Liver (tissue), 8 donors: ENCODE measurements at regions not wholly inside any gene's neighbourhood (a gene's known extent, or its start where the extent isn't known, plus 50 kb on each side); places are given as distances from the start of the nearest gene placed in this dataset.

Experiments used
- DNase-seq: peaks from one replicate; pipeline ENCODE4 v3.0.0-alpha.2; 2017; ENCODE audit warnings: low spot score
- H3K27ac ChIP-seq, 2 donors: one replicate each; pipeline ENCODE4 v1.7.0; 2013; ENCODE audit warnings: inconsistent platforms in 2 of 2, low read length in 2 of 2, control low read depth in 1 of 2, low read depth in 1 of 2, mild to moderate bottlenecking in 1 of 2
- H3K27me3 ChIP-seq, 4 donors: one replicate each; pipeline versions ENCODE4 v1.6.1 to v1.7.0; 2013; ENCODE audit warnings: low read length in 3 of 4, inconsistent platforms in 1 of 4, mild to moderate bottlenecking in 1 of 4, moderate library complexity in 1 of 4; ENCODE audit not compliant: control insufficient read depth in 4 of 4, insufficient read depth in 4 of 4
- H3K36me3 ChIP-seq, 4 donors: one replicate each; pipeline versions ENCODE4 v1.6.1 to v1.7.0; 2013; ENCODE audit warnings: low read length in 3 of 4, mild to moderate bottlenecking in 3 of 4, low read depth in 1 of 4, moderate library complexity in 1 of 4; ENCODE audit not compliant: control insufficient read depth in 4 of 4, insufficient read depth in 3 of 4
- H3K4me1 ChIP-seq, 4 donors: one replicate each; pipeline versions ENCODE4 v1.6.1 to v1.7.0; 2013; ENCODE audit warnings: low read length in 3 of 4, mild to moderate bottlenecking in 3 of 4, moderate library complexity in 1 of 4; ENCODE audit not compliant: control insufficient read depth in 4 of 4, insufficient read depth in 4 of 4
- H3K4me3 ChIP-seq, 3 donors: one replicate each; pipeline versions ENCODE4 v1.6.1 to v1.7.0; 2013; ENCODE audit warnings: low read length in 3 of 3, control low read depth in 1 of 3, low read depth in 1 of 3, mild to moderate bottlenecking in 1 of 3
- H3K9ac ChIP-seq, 2 donors: one replicate each; pipeline ENCODE4 v1.7.0; 2013; ENCODE audit warnings: low read length in 2 of 2, mild to moderate bottlenecking in 2 of 2, moderate library complexity in 2 of 2, control low read depth in 1 of 2, low read depth in 1 of 2
- H3K9me3 ChIP-seq, 4 donors: one replicate each; pipeline versions ENCODE4 v1.6.1 to v1.7.0; 2013; ENCODE audit warnings: low read length in 3 of 4; ENCODE audit not compliant: control insufficient read depth in 4 of 4
- ATF3 ChIP-seq: IDR thresholded peaks from 2 replicates; pipeline ENCODE4 v1.6.1; 2016; ENCODE audit warnings: antibody characterized with exemption
- EGR1 ChIP-seq, 2 donors: IDR thresholded peaks; 2 replicates each; pipeline ENCODE4 v1.6.1; 2016 to 2018; ENCODE audit warnings: antibody characterized with exemption in 2 of 2, low read depth in 2 of 2
- FOXA1 ChIP-seq: IDR thresholded peaks from 2 replicates; pipeline ENCODE4 v1.6.1; 2016; ENCODE audit warnings: antibody characterized with exemption
- FOXA2 ChIP-seq: IDR thresholded peaks from 2 replicates; pipeline ENCODE4 v1.6.1; 2016; ENCODE audit warnings: antibody characterized with exemption
- GABPA ChIP-seq, 2 donors: IDR thresholded peaks in 1 of 2; conservative IDR thresholded peaks in 1 of 2; 2 replicates each; pipeline ENCODE4 v1.6.1; 2016; ENCODE audit warnings: antibody characterized with exemption in 2 of 2, mild to moderate bottlenecking in 1 of 2, moderate library complexity in 1 of 2
- HNF4A ChIP-seq, 2 donors: conservative IDR thresholded peaks; 2 replicates each; pipeline ENCODE4 v1.6.1; 2016; ENCODE audit warnings: antibody characterized with exemption in 2 of 2, mild to moderate bottlenecking in 2 of 2
- HNF4G ChIP-seq: IDR thresholded peaks from 2 replicates; pipeline ENCODE4 v1.6.1; 2016; ENCODE audit warnings: antibody characterized with exemption
- JUND ChIP-seq, 2 donors: IDR thresholded peaks; 2 replicates each; pipeline ENCODE4 v1.6.1; 2016; ENCODE audit warnings: antibody characterized with exemption in 2 of 2
- NR2F2 ChIP-seq: IDR thresholded peaks from 2 replicates; pipeline ENCODE4 v1.6.1; 2016; ENCODE audit warnings: antibody characterized with exemption
- RAD21 ChIP-seq, 2 donors: IDR thresholded peaks; 2 replicates each; pipeline ENCODE4 v1.6.1; 2016; ENCODE audit warnings: antibody characterized with exemption in 2 of 2, mild to moderate bottlenecking in 2 of 2
- REST ChIP-seq: IDR thresholded peaks from 2 replicates; pipeline ENCODE4 v1.6.1; 2016; ENCODE audit warnings: antibody characterized with exemption, mild to moderate bottlenecking
- RXRA ChIP-seq, 2 donors: IDR thresholded peaks; 2 replicates each; pipeline ENCODE4 v1.6.1; 2017 to 2018; ENCODE audit warnings: antibody characterized with exemption in 2 of 2, mild to moderate bottlenecking in 1 of 2
- SP1 ChIP-seq: IDR thresholded peaks from 2 replicates; pipeline ENCODE4 v1.6.1; 2018; ENCODE audit warnings: antibody characterized with exemption, mild to moderate bottlenecking
- TAF1 ChIP-seq: conservative IDR thresholded peaks from 2 replicates; pipeline ENCODE4 v1.6.1; 2016; ENCODE audit warnings: antibody characterized with exemption, mild to moderate bottlenecking
- YY1 ChIP-seq: IDR thresholded peaks from 2 replicates; pipeline ENCODE4 v1.6.1; 2016; ENCODE audit warnings: antibody characterized with exemption, mild to moderate bottlenecking
- ZBTB33 ChIP-seq: IDR thresholded peaks from 2 replicates; pipeline ENCODE4 v1.6.1; 2016; ENCODE audit warnings: antibody characterized with exemption
- WGBS: extraction: QIAGEN DNeasy Blood & Tissue Kit; methylation state at CpG from one replicate; pipeline ENCODE4 v1.1.7; 2013; 5-methylcytosine and 5-hydroxymethylcytosine counted together
- TF ChIP-seq, protein P1 (sequence below): fragments of 150-350 bp; IDR thresholded peaks from 2 replicates; pipeline ENCODE4 v1.5.1; 2017; ENCODE audit warnings: improper control_type of control experiment, low read depth, low read length; ENCODE audit not compliant: missing input control
- donor health status: healthy.
- donor health status: healthy.
- donor health status: healthy.
- donor health status: healthy.
- donor health status: healthy.

GRCh38 chr14:88985654-88986053 lies 161.2 kb downstream of the TTC8 start:
- WGBS = 96% methylated on average over 1 of the region's 1 CpG
- peaks cover 0 to 2% (median 0%) of the 10 kb centered on the region in 4 donors for H3K27me3 ChIP-seq
- no peak for DNase-seq
- TF ChIP-seq REST = no peak
- no peak for TF ChIP-seq RAD21 (IDR thresholded peaks at IDR 0.05)
- TF ChIP-seq JUND (IDR thresholded peaks at IDR 0.05) = no peak
- no peak for TF ChIP-seq FOXA2
- TF ChIP-seq GABPA (IDR thresholded peaks at IDR 0.05 in 1 of 2, conservative IDR thresholded peaks at IDR 0.05 in 1 of 2) = no peak
- no peak for TF ChIP-seq YY1
- no peak for TF ChIP-seq EGR1 (IDR thresholded peaks at IDR 0.05; ENCODE audit: low read depth in 2 of 2)
- TF ChIP-seq HNF4A (conservative IDR thresholded peaks at IDR 0.05) = no peak
- no peak for TF ChIP-seq ATF3
- no peak for TF ChIP-seq ZBTB33
- no peak for TF ChIP-seq SP1
- TF ChIP-seq NR2F2 = no peak
- no peak for TF ChIP-seq FOXA1
- no peak for TF ChIP-seq TAF1
- TF ChIP-seq RXRA (IDR thresholded peaks at IDR 0.05) = no peak
- H3K36me3 ChIP-seq = no peaks in the 10 kb centered on the region
- H3K4me3 ChIP-seq = no peak overlapping the region
- H3K4me1 ChIP-seq = no peaks in the 10 kb centered on the region
- peaks cover 0 to 3% (median 1%) of the 10 kb centered on the region in 4 donors for H3K9me3 ChIP-seq
- no peak overlapping the region for H3K27ac ChIP-seq
- no peak overlapping the region for H3K9ac ChIP-seq

GRCh38 chr14:88986146-88986841 lies 161.8 kb downstream of the TTC8 start:
- no peaks in the 10 kb centered on the region for H3K36me3 ChIP-seq
- H3K4me1 ChIP-seq = no peaks in the 10 kb centered on the region
- DNase-seq = no peak
- H3K27ac ChIP-seq = no peak overlapping the region
- peaks cover 0 to 3% (median 1%) of the 10 kb centered on the region in 4 donors for H3K9me3 ChIP-seq
- WGBS = 83% methylated on average over 11 of the region's 11 CpGs
- H3K9ac ChIP-seq = no peak overlapping the region
- H3K4me3 ChIP-seq = no peak overlapping the region
- H3K27me3 ChIP-seq = peaks cover 0 to under 1% (median 0%) of the 10 kb centered on the region in 4 donors
- no peak for TF ChIP-seq FOXA1
- TF ChIP-seq HNF4G = no peak
- no peak for TF ChIP-seq YY1
- TF ChIP-seq ZBTB33 = no peak
- TF ChIP-seq TAF1 = no peak
- TF ChIP-seq JUND (IDR thresholded peaks at IDR 0.05) = no peak
- TF ChIP-seq REST = no peak
- TF ChIP-seq, protein P1, sequence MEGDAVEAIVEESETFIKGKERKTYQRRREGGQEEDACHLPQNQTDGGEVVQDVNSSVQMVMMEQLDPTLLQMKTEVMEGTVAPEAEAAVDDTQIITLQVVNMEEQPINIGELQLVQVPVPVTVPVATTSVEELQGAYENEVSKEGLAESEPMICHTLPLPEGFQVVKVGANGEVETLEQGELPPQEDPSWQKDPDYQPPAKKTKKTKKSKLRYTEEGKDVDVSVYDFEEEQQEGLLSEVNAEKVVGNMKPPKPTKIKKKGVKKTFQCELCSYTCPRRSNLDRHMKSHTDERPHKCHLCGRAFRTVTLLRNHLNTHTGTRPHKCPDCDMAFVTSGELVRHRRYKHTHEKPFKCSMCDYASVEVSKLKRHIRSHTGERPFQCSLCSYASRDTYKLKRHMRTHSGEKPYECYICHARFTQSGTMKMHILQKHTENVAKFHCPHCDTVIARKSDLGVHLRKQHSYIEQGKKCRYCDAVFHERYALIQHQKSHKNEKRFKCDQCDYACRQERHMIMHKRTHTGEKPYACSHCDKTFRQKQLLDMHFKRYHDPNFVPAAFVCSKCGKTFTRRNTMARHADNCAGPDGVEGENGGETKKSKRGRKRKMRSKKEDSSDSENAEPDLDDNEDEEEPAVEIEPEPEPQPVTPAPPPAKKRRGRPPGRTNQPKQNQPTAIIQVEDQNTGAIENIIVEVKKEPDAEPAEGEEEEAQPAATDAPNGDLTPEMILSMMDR = no peak
- TF ChIP-seq ATF3 = no peak
- TF ChIP-seq EGR1 (IDR thresholded peaks at IDR 0.05; ENCODE audit: low read depth in 2 of 2) = no peak
- no peak for TF ChIP-seq RXRA (IDR thresholded peaks at IDR 0.05)
- TF ChIP-seq FOXA2 = no peak
